Islet of Langerhans (tissue), 1 donor: ENCODE measurements at regions not wholly inside any gene's neighbourhood (a gene's known extent, or its start where the extent isn't known, plus 50 kb on each side); places are given as distances from the start of the nearest gene placed in this dataset.
A peak's percentile ranks its signal among the peaks of the same experiment; 100 is the strongest.

ENCODE experiments used
- FAIRE-seq: peaks from one replicate; lab custom pipeline; 2011; peaks lifted over from hg19 to GRCh38; lab: Jason Lieb, UNC

- no peak for FAIRE-seq
Observed at GRCh38 chr20:9981829-9982228, 53.0 kb upstream of the ANKEF1 start.

- FAIRE-seq: peak; percentile 100
Observed at GRCh38 chr20:9978397-9979004, 56.3 kb upstream of the ANKEF1 start.

DNA sequence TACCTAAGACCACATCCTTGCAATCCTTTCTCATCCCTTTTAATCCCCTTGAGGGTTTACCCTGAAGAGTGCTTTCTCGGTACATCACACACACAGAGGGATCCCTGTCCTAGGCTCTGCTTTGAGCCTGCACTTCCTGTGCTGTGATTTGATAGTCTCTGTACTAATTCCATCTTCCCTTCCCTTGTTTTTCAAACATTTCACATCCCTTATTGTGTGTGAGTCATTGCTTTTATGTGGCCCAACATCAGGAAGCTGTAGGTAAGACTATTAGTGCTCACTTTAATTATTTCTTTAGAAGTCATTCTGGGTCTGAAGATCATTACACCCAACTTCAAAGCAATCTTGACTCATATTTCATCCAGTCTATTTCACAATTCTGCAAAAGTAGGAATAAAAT is 57.2 kb upstream of the ANKEF1 start:
- FAIRE-seq: no peak

- no peak for FAIRE-seq
Observed at GRCh38 chr20:9974324-9974723, 60.5 kb upstream of the ANKEF1 start.

GRCh38 chr20:9971746-9972145 is 63.0 kb upstream of the ANKEF1 start:
- no peak for FAIRE-seq

DNA sequence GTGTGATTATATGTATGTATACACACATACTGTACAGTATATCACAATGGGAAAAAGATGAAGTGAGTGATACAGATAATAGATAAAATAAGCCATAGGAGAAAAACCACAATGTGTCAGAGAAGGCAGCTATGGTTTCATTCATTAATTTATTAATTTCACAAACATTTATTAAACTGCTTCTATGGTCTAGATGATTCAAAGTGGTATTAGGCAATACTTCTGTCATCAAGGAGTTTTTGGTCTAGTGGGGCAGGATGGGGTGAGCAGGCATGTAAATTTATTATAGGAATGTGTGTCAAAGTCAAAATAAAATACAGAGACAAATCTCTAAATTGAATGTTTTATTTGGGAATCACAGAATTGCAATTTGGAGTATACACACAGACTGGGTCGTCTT is 65.2 kb upstream of the ANKEF1 start:
- no peak for FAIRE-seq

GRCh38 chr20:9968015-9968414 is 66.8 kb upstream of the ANKEF1 start:
- FAIRE-seq: no peak

DNA sequence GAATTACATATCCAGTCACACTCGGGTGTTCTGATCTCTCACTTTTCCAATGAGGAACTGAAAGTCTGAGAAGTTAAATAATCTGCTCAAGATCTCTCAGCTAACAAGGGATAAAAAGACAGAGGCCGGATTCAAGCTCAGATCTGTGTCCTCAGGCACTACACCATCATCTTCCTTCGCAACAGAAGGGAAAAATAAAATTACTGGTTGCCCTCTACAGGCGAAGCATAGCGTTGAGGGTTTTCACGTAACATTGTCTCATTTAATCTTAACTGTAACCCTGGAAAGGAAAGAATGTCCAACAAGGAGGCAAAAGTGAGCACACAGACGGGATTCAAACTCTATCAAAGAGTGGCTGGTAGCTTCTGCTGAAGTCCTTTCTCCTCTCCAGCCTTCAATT is 67.8 kb upstream of the ANKEF1 start:
- peak; percentile 61 for FAIRE-seq

- no peak for FAIRE-seq
Observed at GRCh38 chr20:9963029-9963428, 71.8 kb upstream of the ANKEF1 start.

DNA sequence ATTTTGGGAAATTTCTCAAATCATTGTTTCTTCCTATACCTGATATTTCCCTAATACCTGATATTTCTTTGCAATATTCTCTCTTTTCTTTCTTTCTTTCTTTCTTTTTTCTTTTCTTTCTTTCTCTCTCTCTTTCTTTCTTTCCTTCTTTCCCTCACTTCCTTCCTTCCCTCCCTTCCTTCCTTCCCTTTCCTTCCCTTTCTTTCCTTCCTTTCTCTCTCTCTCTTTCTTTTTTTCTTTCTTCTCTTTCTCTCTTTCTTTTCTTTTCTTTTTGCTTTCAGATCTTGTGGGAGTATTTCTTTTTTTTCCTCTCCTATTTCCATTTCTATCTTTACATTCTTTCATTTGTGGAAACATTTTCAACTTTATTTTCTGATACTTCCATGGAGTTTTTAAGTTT is 76.1 kb upstream of the ANKEF1 start:
- no peak for FAIRE-seq

GRCh38 chr20:9955646-9956045 is 79.1 kb upstream of the ANKEF1 start:
- FAIRE-seq: no peak

- FAIRE-seq: no peak
Observed at GRCh38 chr20:9949563-9949962, 85.2 kb upstream of the ANKEF1 start.

DNA sequence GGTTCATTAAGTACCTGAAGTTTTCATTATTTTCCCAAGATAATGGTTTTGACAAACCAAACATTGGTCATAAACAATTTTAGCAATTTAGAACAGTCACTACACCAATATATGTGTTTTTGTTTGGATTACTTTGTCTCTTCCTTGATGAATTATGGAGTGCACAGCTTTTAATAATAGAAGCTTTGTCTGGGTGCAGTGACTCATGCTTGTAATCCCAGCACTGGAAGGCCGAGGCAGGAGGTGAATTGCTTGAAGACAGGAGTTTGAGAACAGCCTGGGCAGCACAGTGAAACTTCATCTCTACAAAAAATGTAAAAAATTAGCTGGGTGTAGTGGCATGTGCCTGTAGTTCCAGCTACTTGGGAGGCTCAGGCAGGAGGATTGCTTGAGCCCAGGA is 89.4 kb upstream of the ANKEF1 start:
- FAIRE-seq: peak; percentile 47

GRCh38 chr20:9942736-9943135 is 92.1 kb upstream of the ANKEF1 start:
- no peak for FAIRE-seq

GRCh38 chr20:9940329-9940728 is 94.5 kb upstream of the ANKEF1 start:
- FAIRE-seq: no peak

DNA sequence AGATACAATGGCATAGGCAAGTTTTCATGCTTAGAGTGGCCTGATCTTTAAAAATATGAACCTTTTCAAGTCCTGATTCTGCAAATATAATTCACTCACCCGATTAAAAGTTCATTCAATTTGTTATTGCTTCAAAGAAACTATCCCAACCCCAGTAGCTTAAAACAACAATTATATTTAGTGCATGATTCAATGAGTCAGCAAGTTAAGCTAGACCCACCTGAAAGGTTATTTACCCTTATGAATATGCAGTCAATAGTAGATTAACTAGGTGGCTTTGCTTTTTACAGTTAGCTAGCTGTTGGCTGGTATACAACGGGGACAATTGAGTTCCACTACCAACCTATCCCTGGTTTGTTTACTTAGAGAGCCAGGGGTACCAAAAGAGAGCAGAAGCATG is 95.6 kb upstream of the ANKEF1 start:
- FAIRE-seq: no peak

GRCh38 chr20:9935285-9935684 is 96.4 kb upstream of the PAK5 start:
- no peak for FAIRE-seq

GRCh38 chr20:9930142-9930541 is 91.3 kb upstream of the PAK5 start:
- no peak for FAIRE-seq

GRCh38 chr20:9928955-9929354 is 90.1 kb upstream of the PAK5 start:
- FAIRE-seq: no peak

DNA sequence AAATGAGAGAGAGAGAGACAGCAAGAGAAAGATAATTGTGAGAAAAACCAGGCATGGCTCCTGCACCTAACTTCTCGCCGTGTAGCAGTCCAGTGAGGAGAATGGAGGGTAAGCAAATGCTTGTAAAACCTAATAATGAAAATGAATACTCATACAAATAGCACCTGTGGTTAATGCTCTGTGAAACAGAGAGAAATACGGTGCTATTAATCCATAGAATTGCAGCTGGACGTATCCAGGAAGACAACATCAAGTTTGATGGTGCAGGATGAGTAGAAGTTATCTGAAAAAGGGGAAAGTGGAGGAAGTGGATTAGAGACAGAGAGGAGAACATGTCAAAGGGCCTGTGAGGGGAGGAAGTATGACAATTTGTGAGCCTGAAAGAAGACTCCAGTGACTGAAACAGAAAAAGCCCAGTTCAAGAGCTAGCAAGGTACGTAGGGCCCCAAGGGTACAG is 89.4 kb upstream of the PAK5 start:
- no peak for FAIRE-seq

GRCh38 chr20:9927224-9927623 is 88.3 kb upstream of the PAK5 start:
- no peak for FAIRE-seq

DNA sequence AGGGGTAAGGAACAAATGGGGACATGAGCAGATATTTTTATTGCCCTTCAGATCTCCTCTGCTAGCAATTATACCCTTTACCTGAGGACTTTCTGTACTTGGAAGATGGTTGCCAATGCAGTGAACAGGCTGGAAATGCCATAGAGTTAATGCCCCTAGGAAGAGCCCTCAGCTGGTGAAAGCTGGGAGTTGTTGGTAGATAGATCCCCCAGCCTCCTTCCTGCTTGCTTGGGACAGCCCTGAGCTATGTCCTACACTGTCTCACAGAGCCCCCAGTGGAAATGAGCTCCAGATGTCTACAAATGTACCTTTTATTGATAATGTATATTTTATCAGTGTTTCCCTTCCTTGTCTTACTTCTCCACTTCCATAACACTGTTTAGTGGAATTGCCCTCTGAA is 87.6 kb upstream of the PAK5 start:
- no peak for FAIRE-seq

- no peak for FAIRE-seq
Observed at GRCh38 chr20:9926007-9926406, 87.1 kb upstream of the PAK5 start.

- no peak for FAIRE-seq
Observed at GRCh38 chr20:9923648-9924047, 84.8 kb upstream of the PAK5 start.

DNA sequence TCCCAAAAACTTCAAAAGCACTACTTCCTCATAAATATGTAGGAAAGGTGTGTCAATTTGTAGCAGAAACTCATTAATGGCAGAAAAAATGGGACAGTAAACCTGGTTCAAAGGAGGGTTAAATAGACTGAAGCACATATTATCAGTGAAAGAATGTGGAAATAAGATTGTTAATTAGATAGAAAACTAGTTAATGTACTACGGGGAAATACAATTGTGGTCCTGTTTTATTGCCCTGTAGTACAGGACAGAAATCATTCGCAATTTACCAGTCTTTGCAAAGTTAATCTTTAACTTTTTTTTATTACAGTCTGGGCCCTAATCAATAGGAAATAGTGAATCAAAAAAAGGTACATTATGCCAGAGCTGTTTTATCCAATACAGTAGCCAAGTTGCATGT is 82.0 kb upstream of the PAK5 start:
- FAIRE-seq: no peak
